HG02623 (cell line): ENCODE measurements at regions not wholly inside any gene's neighbourhood (a gene's known extent, or its start where the extent isn't known, plus 50 kb on each side); places are given as distances from the start of the nearest gene placed in this dataset.

Source experiments
- ATAC-seq: cut with Tn5 transposase; IDR thresholded peaks from one replicate; pipeline ENCODE4 v1.9.1; 2021; ENCODE audit warnings: moderate library complexity; ENCODE audit not compliant: unreplicated experiment

DNA sequence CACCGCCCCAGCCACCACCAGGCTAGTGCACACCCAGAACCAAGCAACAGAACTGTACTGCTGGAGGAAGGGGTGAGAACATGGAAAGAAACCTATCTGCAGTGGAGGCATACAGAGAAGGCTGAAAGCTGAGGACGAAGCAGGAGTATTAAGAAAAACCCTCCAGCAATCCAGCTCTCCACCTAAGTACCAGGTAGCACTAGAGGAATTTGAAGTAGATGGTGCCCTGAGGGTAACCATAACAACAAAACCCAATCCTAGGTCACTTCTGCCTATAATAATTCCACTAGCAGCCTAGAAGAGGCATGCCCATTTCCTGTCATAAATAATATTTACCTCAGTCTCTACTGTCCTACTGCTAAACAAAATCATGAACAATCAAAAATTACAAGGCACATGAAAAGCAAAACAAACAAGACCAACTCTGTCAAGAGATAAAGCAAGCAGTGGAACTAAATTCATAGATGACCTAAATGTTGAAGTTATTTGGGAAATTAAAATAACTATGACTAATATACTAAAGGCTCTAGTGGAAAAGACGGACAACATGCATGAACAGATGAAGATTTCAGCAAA lies 51.1 kb downstream of the HYCC1 start:
- ATAC-seq, result no peak

GRCh38 chr7:22958742-22959141 lies 55.2 kb downstream of the HYCC1 start:
- ATAC-seq, result no peak

DNA sequence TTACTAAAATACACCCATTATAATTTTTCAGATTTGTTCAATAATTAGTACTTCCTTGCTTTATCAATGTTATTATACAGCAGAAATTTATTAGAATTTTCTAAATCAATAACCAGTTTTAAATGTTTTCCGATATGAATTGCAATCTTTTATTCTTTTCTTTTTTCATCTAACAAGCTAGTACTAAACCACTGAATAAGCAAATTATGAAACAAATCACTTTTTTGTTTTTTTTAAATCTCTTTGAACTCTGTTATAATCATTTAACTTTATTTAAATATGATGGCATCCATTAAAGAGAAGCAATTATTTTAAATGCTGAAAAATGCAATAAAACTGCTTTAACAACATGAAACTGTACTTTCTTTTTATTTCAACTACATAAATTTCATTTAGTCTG lies 59.7 kb downstream of the HYCC1 start:
- ATAC-seq, result no peak

DNA sequence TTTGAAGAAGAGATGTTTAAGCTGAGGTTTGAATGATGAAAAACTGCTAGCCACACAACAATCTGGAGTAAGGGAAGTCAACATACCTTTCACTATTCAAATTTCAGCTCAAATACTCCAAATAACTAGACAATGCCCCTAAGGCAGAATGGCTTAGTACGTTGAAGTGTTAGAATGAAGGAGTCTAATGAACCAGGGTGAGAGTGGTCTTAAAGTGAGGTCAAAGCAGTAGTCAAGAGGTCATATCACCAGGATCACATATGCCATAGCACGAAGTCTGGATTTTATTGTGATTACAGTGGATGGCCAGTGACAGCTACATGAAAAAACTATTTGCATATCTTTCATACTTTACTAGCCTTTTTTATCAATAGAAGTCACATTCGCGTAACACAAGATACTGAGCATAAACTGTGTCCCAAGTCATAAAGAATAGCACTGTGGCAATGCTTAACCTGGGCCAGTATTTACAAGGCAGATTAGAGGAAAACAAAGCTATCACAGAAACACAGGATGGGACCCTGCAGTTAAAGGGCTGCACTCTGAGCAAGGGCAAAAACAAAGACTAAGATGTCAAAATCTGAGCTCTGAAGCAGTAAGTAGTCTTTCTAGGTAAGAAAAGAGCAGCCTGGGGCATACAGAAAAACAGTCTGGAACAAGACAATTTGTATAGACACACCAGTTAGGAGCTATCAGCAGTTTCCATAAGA lies 61.5 kb downstream of the HYCC1 start:
- no peak for ATAC-seq

DNA sequence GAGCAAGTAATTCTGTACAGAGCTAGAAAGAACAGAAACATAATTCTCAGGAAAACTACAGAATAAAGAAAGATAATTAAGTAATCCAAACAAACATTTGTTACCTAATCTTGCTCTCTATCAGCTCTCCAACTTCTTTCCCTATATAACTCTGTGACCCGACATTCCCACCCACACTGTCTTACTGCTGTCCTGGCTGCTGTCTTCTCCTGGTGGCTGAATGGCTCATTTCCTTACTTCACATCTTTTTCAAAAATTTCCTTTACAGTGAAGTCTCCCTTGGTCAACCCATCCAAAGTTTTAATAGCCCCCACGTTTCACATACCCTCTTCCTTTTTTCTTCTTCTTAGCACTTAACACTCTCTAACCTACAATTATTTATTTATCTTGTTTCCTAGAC lies 64.0 kb downstream of the HYCC1 start:
- no peak for ATAC-seq

DNA sequence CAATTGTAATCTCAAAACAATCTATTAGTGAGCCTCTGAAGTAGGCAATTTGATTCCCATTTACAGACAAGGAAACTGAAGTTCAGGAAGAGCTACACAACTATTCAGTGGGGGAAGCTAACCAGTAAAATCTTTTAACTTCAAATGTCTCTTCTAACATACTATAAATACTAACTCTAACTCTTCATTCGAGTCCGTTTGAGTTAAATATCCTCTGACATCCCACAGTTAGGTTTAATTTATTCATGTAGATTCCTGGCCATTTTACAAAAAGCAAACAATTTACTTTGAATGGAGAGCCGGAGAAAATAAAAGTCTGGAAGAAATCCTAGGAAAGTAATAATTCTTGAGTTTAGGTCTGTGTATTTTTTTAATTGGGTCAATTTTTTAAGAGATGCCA lies 64.7 kb downstream of the HYCC1 start:
- no peak for ATAC-seq

DNA sequence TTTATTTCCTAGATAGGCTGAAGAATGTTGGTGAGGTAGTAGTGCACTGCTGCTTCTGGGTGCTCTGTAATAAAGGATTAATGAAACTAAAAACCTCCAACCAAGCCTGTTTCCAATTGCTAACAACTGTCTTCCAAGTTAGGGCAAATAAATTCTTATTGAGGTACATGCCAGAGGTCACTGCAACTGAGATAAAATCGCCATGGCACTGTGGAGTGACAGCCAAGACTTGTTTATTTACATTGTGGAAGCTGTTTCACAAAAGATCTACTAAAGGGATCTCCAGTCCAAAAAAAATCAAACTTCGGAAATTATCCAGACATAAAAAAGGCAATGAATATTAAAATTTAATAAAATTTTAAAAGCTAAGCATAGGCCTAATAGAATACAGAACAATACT lies 65.2 kb downstream of the HYCC1 start:
- no peak for ATAC-seq

- ATAC-seq, result no peak
Measured at GRCh38 chr7:22945584-22945983, 68.3 kb downstream of the HYCC1 start.

- ATAC-seq, result no peak
Measured at GRCh38 chr7:22944510-22944909, 69.4 kb downstream of the HYCC1 start.

DNA sequence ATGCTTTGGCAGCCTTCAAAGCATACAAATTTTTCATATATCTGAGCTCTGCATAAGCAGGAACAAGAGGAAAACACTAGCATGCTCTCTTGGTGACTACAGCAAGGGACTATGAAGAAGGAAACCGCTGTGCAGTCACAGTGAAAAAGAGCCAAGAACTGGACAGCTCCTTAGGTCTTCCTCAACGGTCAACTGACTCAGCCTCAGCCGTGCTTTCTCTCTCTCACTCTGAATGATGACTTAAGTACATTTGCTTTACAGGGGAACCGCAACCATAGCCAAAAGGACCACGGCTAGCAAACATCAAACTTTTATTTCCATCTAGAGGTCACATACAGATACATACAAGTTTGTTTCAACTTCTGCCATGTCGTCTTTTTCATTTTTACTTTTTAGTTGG lies 69.9 kb downstream of the HYCC1 start:
- ATAC-seq, result no peak

DNA sequence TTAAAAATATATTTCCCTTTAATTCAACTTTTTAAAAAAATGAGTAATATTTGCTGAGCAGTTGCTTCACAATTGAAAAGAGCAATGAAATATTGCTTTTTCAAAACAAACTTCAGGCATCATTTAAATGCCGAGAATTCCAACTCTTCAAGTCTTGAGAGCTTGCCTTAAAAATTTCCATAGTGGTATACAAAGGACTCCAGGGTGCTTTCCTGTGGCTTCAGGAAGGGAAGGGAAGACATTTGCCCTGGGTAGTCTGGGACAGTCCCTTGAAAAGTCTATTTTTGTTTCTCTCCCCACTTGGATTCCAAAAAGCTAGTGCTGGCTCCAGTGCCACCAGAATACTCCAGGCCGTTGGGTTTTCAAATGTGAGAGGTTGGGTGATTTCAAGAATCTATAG lies 71.7 kb downstream of the HYCC1 start:
- no peak for ATAC-seq

DNA sequence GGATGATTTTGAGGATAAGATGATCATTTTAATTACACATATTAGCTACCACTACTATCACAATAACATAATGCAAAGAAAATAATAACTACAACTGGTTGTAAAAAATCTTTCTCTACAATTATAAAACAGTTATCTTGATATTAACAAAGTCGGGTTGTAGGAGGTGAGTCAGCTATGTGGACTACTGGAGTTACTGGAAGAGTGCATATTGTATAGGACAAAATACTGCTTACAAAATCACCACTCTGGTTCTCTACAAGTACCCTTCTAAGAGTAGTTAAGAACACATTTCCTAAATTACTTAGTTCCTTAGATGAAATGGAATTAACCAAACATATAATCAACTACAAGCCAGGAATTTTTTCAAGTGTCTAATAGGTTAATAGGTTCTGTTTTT lies 74.1 kb downstream of the HYCC1 start:
- ATAC-seq, result no peak

- ATAC-seq, result no peak
Measured at GRCh38 chr7:22937946-22938345, 76.0 kb downstream of the HYCC1 start.

GRCh38 chr7:22936246-22936645 lies 77.7 kb downstream of the HYCC1 start:
- ATAC-seq, result no peak

- no peak for ATAC-seq
Measured at GRCh38 chr7:22935269-22935668, 78.7 kb downstream of the HYCC1 start.

DNA sequence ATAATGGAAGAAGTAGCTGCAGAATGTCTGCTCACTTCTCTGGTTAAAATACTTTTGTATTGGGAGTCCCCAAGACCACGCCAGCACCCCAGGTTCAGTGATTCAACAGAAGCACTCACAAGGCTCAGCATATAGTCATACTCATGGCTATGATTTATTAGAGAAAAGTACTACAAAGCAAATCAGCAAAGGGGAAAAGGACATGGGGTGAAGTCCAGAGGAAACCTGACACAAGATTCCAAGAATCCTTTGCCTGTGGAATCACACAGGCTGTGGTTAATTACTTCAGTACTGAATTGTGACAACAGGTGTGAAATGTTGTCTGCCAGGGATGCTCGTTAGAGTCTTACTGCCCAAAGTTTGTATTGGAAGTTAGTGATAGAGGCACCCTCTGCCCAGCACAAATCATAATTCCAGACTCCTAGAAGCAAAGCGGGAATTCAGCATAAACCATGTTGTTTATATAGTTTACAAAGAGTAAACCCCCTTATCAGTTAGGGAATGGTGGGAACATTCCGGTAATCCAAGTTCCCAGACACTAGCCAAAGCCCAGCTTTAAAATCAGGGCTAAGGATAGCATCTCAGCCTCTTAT lies 79.4 kb downstream of the HYCC1 start:
- ATAC-seq, result no peak

GRCh38 chr7:22934023-22934422 lies 79.9 kb downstream of the HYCC1 start:
- ATAC-seq, result no peak

DNA sequence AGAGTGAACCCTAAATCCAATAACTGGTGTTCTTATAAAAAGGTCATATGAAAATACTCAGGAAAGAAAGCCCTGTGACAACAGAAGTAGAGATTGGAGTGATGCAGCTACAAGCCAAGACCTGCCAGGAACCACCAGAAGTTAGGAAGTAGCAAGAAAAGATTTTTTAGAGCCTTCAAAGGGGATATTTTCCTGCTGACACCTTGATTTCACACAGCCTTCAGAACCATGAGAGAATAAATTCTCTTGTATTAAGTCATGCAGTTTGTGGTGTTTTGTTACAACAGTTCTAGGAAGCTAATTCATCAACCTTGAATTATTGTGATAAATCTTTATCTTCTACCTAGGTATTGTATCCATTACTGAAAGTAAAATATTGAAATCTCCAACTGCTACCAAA lies 81.0 kb downstream of the HYCC1 start:
- no peak for ATAC-seq

DNA sequence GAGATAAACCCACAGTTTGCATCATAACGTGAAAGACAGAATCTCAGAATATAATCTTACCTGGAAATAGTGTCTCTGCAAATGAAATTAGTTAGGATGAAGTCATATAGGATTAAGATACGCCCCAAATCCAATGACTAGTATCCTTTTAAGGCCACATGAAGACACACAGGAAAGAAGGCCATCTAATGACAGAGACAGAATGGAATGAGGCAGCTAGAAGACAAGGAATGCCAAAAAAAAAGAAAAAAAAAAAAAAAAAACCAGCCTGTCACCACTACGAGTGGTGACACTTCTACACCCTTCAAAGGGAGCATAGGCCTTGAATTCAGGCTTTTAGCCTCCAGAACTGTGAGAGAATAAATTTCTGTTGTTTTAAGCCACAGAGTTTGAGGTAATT lies 82.9 kb downstream of the HYCC1 start:
- ATAC-seq, result no peak

DNA sequence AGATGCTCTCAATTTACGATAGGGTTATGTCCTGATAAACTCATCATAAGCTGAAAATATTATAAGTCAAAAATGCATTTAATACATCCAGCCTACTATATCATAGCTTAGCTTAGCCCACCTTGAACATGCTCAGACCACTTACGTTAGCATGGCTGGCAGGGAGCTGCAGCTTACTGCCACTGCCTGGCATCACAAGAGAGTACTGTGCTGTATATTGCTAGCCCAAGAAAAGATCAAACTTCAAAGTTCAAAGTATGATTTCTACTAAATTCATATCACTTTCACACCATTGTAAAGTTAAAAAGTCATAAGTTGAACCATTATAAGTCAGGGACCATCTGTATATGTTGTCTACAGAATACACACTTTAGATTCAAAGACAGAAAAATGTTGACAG lies 91.6 kb downstream of the HYCC1 start:
- no peak for ATAC-seq

DNA sequence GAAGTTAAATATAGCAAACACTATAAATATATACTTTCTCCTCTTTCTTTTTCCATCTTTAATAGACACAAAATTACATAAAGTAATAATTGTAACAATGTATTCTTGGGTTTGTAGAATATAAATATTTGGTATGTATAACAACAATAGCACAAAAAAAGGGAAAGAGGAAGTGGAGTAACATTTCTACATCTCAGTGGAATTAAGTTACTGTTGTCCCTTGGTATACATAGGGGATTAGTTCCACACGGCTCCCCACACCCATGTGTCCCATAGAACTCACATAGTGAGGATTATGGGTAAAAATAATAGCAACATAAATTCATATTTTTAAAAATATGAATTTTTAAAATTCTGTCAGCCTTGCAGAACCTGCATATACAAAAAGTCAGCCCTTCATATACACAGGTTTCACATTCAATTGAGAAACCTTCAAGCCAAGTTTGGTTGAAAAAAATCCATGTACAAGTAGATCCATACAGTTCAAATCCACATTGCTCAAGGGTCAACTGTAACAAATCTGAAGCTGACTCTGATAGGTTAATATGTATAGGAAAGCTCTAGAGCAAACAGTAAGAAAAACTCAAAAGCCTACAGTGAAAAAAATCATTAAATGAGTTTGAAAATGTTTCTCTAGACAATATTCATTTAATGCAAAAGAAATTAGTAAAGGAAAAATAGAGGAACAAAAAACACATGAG lies 92.4 kb downstream of the HYCC1 start:
- ATAC-seq, result no peak

- no peak for ATAC-seq
Measured at GRCh38 chr7:22920672-22921071, 93.3 kb downstream of the HYCC1 start.
